ENCODE measurements at regions not wholly inside any gene's neighbourhood (a gene's known extent, or its start where the extent isn't known, plus 50 kb on each side); places are given as distances from the start of the nearest gene placed in this dataset.

DNA sequence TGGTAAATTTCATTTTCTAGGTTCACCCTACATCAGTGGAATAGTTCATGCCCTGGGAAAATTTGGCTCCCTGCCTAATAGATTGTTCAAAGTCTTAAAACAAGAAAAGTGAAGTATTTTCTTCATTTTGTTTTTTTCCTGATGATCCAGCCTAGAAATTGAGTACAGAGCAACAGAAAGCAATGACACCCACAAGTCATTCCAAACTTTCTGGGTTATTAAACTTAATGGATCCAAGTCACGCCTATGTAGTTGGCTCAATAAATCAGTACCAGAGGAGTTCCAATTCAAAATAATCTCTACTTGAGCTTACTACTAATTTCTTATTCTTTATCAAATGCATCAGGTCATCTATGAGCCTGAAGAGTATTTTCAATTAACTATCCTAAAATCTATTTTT is 937.6 kb upstream of the SLIT2 start:
- TF ChIP-seq, protein P1, sequence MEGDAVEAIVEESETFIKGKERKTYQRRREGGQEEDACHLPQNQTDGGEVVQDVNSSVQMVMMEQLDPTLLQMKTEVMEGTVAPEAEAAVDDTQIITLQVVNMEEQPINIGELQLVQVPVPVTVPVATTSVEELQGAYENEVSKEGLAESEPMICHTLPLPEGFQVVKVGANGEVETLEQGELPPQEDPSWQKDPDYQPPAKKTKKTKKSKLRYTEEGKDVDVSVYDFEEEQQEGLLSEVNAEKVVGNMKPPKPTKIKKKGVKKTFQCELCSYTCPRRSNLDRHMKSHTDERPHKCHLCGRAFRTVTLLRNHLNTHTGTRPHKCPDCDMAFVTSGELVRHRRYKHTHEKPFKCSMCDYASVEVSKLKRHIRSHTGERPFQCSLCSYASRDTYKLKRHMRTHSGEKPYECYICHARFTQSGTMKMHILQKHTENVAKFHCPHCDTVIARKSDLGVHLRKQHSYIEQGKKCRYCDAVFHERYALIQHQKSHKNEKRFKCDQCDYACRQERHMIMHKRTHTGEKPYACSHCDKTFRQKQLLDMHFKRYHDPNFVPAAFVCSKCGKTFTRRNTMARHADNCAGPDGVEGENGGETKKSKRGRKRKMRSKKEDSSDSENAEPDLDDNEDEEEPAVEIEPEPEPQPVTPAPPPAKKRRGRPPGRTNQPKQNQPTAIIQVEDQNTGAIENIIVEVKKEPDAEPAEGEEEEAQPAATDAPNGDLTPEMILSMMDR (IDR thresholded peaks at IDR 0.05), result no peak
- no peak for TF ChIP-seq POLR2A (IDR thresholded peaks at IDR 0.05)
